ENCODE measurements at regions not wholly inside any gene's neighbourhood (a gene's known extent, or its start where the extent isn't known, plus 50 kb on each side); places are given as distances from the start of the nearest gene placed in this dataset.

- TF ChIP-seq CTCF (optimal IDR thresholded peaks at IDR 0.05 in 1 of 3, IDR thresholded peaks at IDR 0.05 in 1 of 3, conservative IDR thresholded peaks at IDR 0.05 in 1 of 3; ENCODE audit: extremely low read depth in 1 of 3, insufficient read depth in 2 of 3, low read length in 3 of 3) (no peak), EZH2 (IDR thresholded peaks at IDR 0.05; ENCODE audit: low read length) (no peak)
Measured at GRCh38 chr17:5980941-5981340, 89.2 kb upstream of the WSCD1 start.

All from keratinocyte (primary cell).